CD4-positive, alpha-beta memory T cell (primary cell): ENCODE measurements at regions not wholly inside any gene's neighbourhood (a gene's known extent, or its start where the extent isn't known, plus 50 kb on each side); places are given as distances from the start of the nearest gene placed in this dataset.

Experiments used
- CTCF ChIA-PET: fragments of 350-600 bp; sonication (Branson Sonifier 250); formaldehyde crosslinking; loops from one replicate; lab custom pipeline; 2021; ENCODE audit warnings: inconsistent platforms; ENCODE audit not compliant: partially characterized antibody; lab: Charles Lee
- POLR2A ChIA-PET: fragments of 350-600 bp; sonication (Branson Sonifier 250); formaldehyde crosslinking; loops from one replicate; lab custom pipeline; 2021; ENCODE audit not compliant: partially characterized antibody; lab: Charles Lee
- DNase-seq, 5 donors: peaks; one replicate each; pipeline versions ENCODE4 v3.0.0 to v3.0.0-alpha.2; 2020 to 2022; ENCODE audit warnings: mixed read lengths in 1 of 5
- H3K27ac ChIP-seq: one replicate; pipeline ENCODE4 v1.7.0; 2013; ENCODE audit warnings: low read depth, low read length
- H3K27me3 ChIP-seq: 2 replicates; pipeline ENCODE4 v1.7.0; 2013; ENCODE audit warnings: mild to moderate bottlenecking, low read length, moderate library complexity; ENCODE audit not compliant: insufficient read depth
- H3K36me3 ChIP-seq: 2 replicates; pipeline ENCODE4 v1.7.0; 2013; ENCODE audit warnings: mild to moderate bottlenecking, low read length, moderate library complexity; ENCODE audit not compliant: insufficient read depth
- H3K4me1 ChIP-seq: 2 replicates; pipeline ENCODE4 v1.7.0; 2013; ENCODE audit warnings: mild to moderate bottlenecking, low read length, moderate library complexity; ENCODE audit not compliant: insufficient read depth
- H3K4me3 ChIP-seq, 2 donors: one replicate each; pipeline ENCODE4 v1.7.0; 2013; ENCODE audit warnings: low read length in 2 of 2, mild to moderate bottlenecking in 1 of 2
- H3K9me3 ChIP-seq, 2 donors: one replicate each; pipeline ENCODE4 v1.7.0; 2013; ENCODE audit warnings: low read length in 2 of 2, control low read depth in 1 of 2; ENCODE audit not compliant: control insufficient read depth in 1 of 2
- H3K27ac Mint-ChIP-seq, 7 donors: one replicate each; pipeline ENCODE4 v1.8.0; 2020 to 2021; ENCODE audit warnings: mixed read lengths in 7 of 7, mild to moderate bottlenecking in 6 of 7, inconsistent platforms in 3 of 7, moderate library complexity in 3 of 7
- H3K27me3 Mint-ChIP-seq, 2 donors: one replicate each; pipeline ENCODE4 v1.8.0; 2020 to 2021; ENCODE audit warnings: mixed read lengths in 2 of 2
- H3K36me3 Mint-ChIP-seq, 2 donors: one replicate each; pipeline ENCODE4 v1.8.0; 2020 to 2021; ENCODE audit warnings: mixed read lengths in 2 of 2, inconsistent platforms in 1 of 2, mild to moderate bottlenecking in 1 of 2
- H3K4me1 Mint-ChIP-seq, 4 donors: one replicate each; pipeline ENCODE4 v1.8.0; 2020 to 2021; ENCODE audit warnings: mixed read lengths in 4 of 4, mild to moderate bottlenecking in 1 of 4
- H3K4me3 Mint-ChIP-seq, 8 donors: one replicate each; pipeline ENCODE4 v1.8.0; 2020 to 2021; ENCODE audit warnings: mixed read lengths in 8 of 8, mild to moderate bottlenecking in 7 of 8, moderate library complexity in 6 of 8, inconsistent platforms in 3 of 8
- H3K9me3 Mint-ChIP-seq, 8 donors: one replicate each; pipeline ENCODE4 v1.8.0; 2020 to 2021; ENCODE audit warnings: mixed read lengths in 8 of 8, mild to moderate bottlenecking in 5 of 8, inconsistent platforms in 3 of 8, moderate library complexity in 1 of 8
- intact Hi-C: fragments of 100-400 bp; cut with micrococcal nuclease; formaldehyde crosslinking; loops from one replicate; pipeline ENCODE4 v1.15.1; 2023

DNA sequence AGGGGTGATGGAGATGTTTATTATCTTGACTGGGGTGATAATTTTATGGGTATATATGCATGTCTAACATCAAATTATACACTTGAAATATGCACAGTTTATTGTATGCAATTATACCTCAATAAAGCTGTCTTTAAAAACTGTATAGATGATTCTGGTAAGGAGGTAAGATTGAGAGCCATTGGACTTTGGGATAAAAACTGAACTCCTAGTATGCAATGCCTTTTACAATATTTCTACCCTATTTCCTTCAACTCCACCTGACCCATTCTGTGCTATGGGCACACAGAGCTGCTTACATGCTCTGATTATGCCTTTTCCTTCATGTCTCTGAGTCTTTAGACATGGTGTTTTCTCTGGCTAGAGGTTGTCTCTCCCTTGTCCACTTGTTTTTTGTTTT is 63.9 kb upstream of the UGP2 start:
- peaks cover 0 to 7% of the 10 kb centered on the region in 2 donors for H3K27me3 Mint-ChIP-seq
- Histone ChIP-seq H3K36me3 (no peaks in the 10 kb centered on the region), H3K27me3 (no peaks in the 10 kb centered on the region), H3K9me3 (no peaks in the 10 kb centered on the region), H3K4me1 (no peaks in the 10 kb centered on the region), H3K4me3 (no peak overlapping the region), H3K27ac (no peak overlapping the region)
- DNase-seq = no peak
- POLR2A ChIA-PET = no interaction called here
- CTCF ChIA-PET = no interaction called here
- no peak overlapping the region for H3K4me3 Mint-ChIP-seq
- peaks cover 2 to 6% (median 3%) of the 10 kb centered on the region in 8 donors for H3K9me3 Mint-ChIP-seq
- no peaks in the 10 kb centered on the region for H3K4me1 Mint-ChIP-seq
- no peak overlapping the region for H3K27ac Mint-ChIP-seq
- no peaks in the 10 kb centered on the region for H3K36me3 Mint-ChIP-seq
- intact Hi-C loops = no loop called here

DNA sequence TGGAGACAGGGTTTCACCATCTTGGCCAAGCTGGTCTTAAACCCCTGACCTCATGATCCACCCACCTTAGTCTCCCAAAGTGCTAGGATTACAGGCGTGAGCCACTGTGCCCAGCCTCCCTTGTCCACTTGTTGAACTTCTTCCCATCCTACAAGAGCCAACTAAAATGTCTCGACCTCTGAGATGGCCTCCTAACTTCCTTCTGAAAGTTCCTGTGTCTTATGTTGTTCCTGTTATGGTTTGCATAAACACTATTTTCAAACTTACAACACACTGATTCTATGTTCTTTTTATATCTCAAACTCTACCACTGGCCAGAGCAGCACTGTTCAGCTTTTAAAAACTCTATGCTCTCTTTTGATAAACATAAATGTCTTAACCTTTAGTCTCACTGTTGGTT is 63.3 kb upstream of the UGP2 start:
- H3K27ac ChIP-seq = no peak overlapping the region
- intact Hi-C loops = no loop called here
- DNase-seq = no peak
- no peaks in the 10 kb centered on the region for H3K9me3 ChIP-seq
- POLR2A ChIA-PET = no interaction called here
- no peaks in the 10 kb centered on the region for H3K4me1 ChIP-seq
- H3K36me3 Mint-ChIP-seq = no peaks in the 10 kb centered on the region
- H3K27ac Mint-ChIP-seq = no peak overlapping the region
- peaks cover 2 to 6% (median 3%) of the 10 kb centered on the region in 8 donors for H3K9me3 Mint-ChIP-seq
- peaks cover 0 to 7% of the 10 kb centered on the region in 2 donors for H3K27me3 Mint-ChIP-seq
- H3K4me3 ChIP-seq = no peak overlapping the region
- CTCF ChIA-PET = no interaction called here
- H3K4me1 Mint-ChIP-seq = no peaks in the 10 kb centered on the region
- H3K4me3 Mint-ChIP-seq = no peak overlapping the region
- H3K27me3 ChIP-seq = no peaks in the 10 kb centered on the region
- H3K36me3 ChIP-seq = no peaks in the 10 kb centered on the region

DNA sequence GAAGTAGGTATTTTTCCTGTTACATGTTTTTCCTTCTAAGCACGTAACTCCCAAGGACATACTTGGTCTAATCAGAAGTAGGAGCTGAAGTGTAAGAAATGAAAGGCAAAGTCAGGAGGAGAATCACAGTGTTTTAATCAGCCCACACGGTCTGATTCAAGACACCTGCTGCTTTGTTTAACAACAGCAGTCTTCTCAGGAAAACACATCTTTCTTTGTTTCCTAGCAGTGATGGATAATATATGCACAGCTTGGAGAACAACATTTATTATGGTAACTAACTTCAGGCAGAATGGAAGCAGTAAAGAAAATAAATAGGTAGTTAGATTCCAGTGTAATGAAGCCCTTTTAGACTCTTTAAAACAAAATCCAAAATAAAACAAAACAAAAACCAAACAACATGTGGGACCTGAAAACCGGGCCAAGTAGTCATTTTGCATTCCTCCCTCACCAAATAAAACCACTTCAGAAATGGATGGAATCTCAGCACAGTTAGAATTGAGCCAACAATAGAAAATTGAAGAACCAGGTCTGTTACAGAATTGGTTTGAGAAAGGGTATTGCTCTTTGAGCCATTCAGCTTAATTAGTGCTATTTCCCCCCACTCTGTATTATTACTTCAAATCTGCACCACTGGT is 61.1 kb upstream of the UGP2 start:
- Mint-ChIP-seq H3K9me3 (peaks cover 2 to 6% (median 3%) of the 10 kb centered on the region in 8 donors), H3K36me3 (no peaks in the 10 kb centered on the region), H3K4me1 (no peaks in the 10 kb centered on the region), H3K27me3 (peaks cover 0 to 6% of the 10 kb centered on the region in 2 donors), H3K4me3 (no peak overlapping the region), H3K27ac (no peak overlapping the region)
- Histone ChIP-seq H3K4me1 (no peaks in the 10 kb centered on the region), H3K9me3 (no peaks in the 10 kb centered on the region), H3K36me3 (no peaks in the 10 kb centered on the region), H3K27me3 (no peaks in the 10 kb centered on the region), H3K27ac (no peak overlapping the region), H3K4me3 (no peak overlapping the region)
- DNase-seq = no peak
- intact Hi-C loops = no loop called here
- CTCF ChIA-PET = no interaction called here
- POLR2A ChIA-PET = no interaction called here

GRCh38 chr2:63784461-63784860 is 57.2 kb upstream of the UGP2 start:
- Histone ChIP-seq H3K4me3 (no peak overlapping the region), H3K27me3 (no peaks in the 10 kb centered on the region), H3K27ac (no peak overlapping the region), H3K36me3 (no peaks in the 10 kb centered on the region), H3K9me3 (no peaks in the 10 kb centered on the region), H3K4me1 (no peaks in the 10 kb centered on the region)
- Mint-ChIP-seq H3K27ac (no peak overlapping the region), H3K9me3 (peaks cover 0 to 3% (median 0%) of the 10 kb centered on the region in 8 donors), H3K36me3 (no peaks in the 10 kb centered on the region), H3K27me3 (peaks cover 0 to 3% of the 10 kb centered on the region in 2 donors), H3K4me1 (no peaks in the 10 kb centered on the region), H3K4me3 (no peak overlapping the region)
- ChIA-PET CTCF (no interaction called here), POLR2A (no interaction called here)
- no peak for DNase-seq
- intact Hi-C loops = no loop called here

GRCh38 chr2:63785096-63785495 is 56.6 kb upstream of the UGP2 start:
- H3K36me3 ChIP-seq = no peaks in the 10 kb centered on the region
- intact Hi-C loops = no loop called here
- ChIA-PET CTCF (no interaction called here), POLR2A (no interaction called here)
- Mint-ChIP-seq H3K36me3 (no peaks in the 10 kb centered on the region), H3K9me3 (peaks cover 0 to 3% (median 0%) of the 10 kb centered on the region in 8 donors), H3K27ac (no peak overlapping the region), H3K27me3 (peaks cover 0 to 3% of the 10 kb centered on the region in 2 donors), H3K4me1 (no peaks in the 10 kb centered on the region), H3K4me3 (no peak overlapping the region)
- no peak overlapping the region for H3K4me3 ChIP-seq
- no peaks in the 10 kb centered on the region for H3K9me3 ChIP-seq
- no peaks in the 10 kb centered on the region for H3K27me3 ChIP-seq
- no peak overlapping the region for H3K27ac ChIP-seq
- no peaks in the 10 kb centered on the region for H3K4me1 ChIP-seq
- no peak for DNase-seq

- POLR2A ChIA-PET = no interaction called here
- CTCF ChIA-PET = no interaction called here
- Mint-ChIP-seq H3K4me1 (no peaks in the 10 kb centered on the region), H3K4me3 (no peak overlapping the region), H3K9me3 (peaks cover 0 to 3% (median 0%) of the 10 kb centered on the region in 8 donors), H3K36me3 (no peaks in the 10 kb centered on the region), H3K27me3 (peaks cover 0 to 3% of the 10 kb centered on the region in 2 donors), H3K27ac (no peak overlapping the region)
- no peak for DNase-seq
- no peak overlapping the region for H3K4me3 ChIP-seq
- intact Hi-C loops = no loop called here
- no peaks in the 10 kb centered on the region for H3K4me1 ChIP-seq
- H3K9me3 ChIP-seq = no peaks in the 10 kb centered on the region
- H3K27ac ChIP-seq = no peak overlapping the region
- H3K27me3 ChIP-seq = no peaks in the 10 kb centered on the region
- H3K36me3 ChIP-seq = no peaks in the 10 kb centered on the region
These were observed 55.2 kb upstream of the UGP2 start for GRCh38 chr2:63786471-63786870.

DNA sequence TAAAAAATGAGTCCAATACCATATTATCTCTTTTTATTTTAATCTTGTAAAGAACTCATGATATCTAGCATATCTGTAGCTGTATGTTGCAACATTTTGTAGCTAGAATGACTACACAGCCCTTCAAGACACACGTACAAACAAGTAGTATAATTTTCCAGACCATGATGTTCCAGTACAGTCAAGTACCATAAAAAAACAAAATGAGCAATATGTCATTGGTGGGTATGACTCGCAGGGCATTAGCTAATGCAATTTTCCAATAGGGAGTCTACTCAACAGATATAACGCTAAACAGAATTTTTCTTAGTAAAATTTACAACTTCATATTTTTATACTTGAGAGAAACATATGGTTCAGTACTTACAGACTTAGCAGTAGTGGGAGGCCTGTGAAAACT is 53.6 kb upstream of the UGP2 start:
- Mint-ChIP-seq H3K36me3 (no peaks in the 10 kb centered on the region), H3K4me3 (no peak overlapping the region), H3K4me1 (no peaks in the 10 kb centered on the region), H3K9me3 (peaks cover 0 to 4% (median 0%) of the 10 kb centered on the region in 8 donors), H3K27ac (no peak overlapping the region), H3K27me3 (peaks cover 0 to 3% of the 10 kb centered on the region in 2 donors)
- Histone ChIP-seq H3K27me3 (no peaks in the 10 kb centered on the region), H3K4me3 (no peak overlapping the region), H3K36me3 (no peaks in the 10 kb centered on the region), H3K9me3 (no peaks in the 10 kb centered on the region), H3K27ac (no peak overlapping the region), H3K4me1 (no peaks in the 10 kb centered on the region)
- DNase-seq = no peak
- POLR2A ChIA-PET = no interaction called here
- intact Hi-C loops = no loop called here
- CTCF ChIA-PET = no interaction called here
